Fibroblast of lung (primary cell): ENCODE measurements at regions not wholly inside any gene's neighbourhood (a gene's known extent, or its start where the extent isn't known, plus 50 kb on each side); places are given as distances from the start of the nearest gene placed in this dataset.
A peak's percentile ranks its signal among the peaks of the same experiment; 100 is the strongest.

Source experiments
- DNase-seq, 2 donors: peaks; one replicate each; pipeline versions ENCODE4 v3.0.0 to v3.0.0-alpha.2; 2010; ENCODE audit warnings: low read depth in 2 of 2
- H2AFZ ChIP-seq: 2 replicates; pipeline ENCODE4 v1.5.1; 2012; ENCODE audit warnings: low read length, control low read depth, inconsistent platforms
- H3K27ac ChIP-seq: 2 replicates; pipeline ENCODE4 v1.5.1; 2011; ENCODE audit warnings: low read length, control low read depth; ENCODE audit not compliant: insufficient read depth
- H3K27me3 ChIP-seq: 2 replicates; pipeline ENCODE4 v1.5.1; 2011; ENCODE audit warnings: mild to moderate bottlenecking, low read length; ENCODE audit not compliant: control insufficient read depth, insufficient read depth
- H3K36me3 ChIP-seq: 2 replicates; pipeline ENCODE4 v1.5.1; 2011; ENCODE audit warnings: low read length; ENCODE audit not compliant: control insufficient read depth, insufficient read depth
- H3K4me1 ChIP-seq: 2 replicates; pipeline ENCODE4 v1.5.1; 2011; ENCODE audit warnings: low read length; ENCODE audit not compliant: control insufficient read depth, insufficient read depth; ENCODE audit errors: extremely low read depth
- H3K4me2 ChIP-seq: 2 replicates; pipeline ENCODE4 v1.5.1; 2011; ENCODE audit warnings: low read length, control low read depth; ENCODE audit not compliant: insufficient read depth; ENCODE audit errors: extremely low read depth
- H3K4me3 ChIP-seq, 4 experiments: fragments of 200-600 bp in 1 of 4; sonication (generic) in 1 of 4; replicated peaks in 1 of 4; 2 replicates each; pipeline ENCODE4 v1.5.1; 2011 to 2016; ENCODE audit warnings: low read length in 4 of 4, low read depth in 3 of 4, mild to moderate bottlenecking in 3 of 4, control low read depth in 2 of 4, inconsistent platforms in 1 of 4, mixed read lengths in 1 of 4; ENCODE audit not compliant: insufficient read depth in 1 of 4; ENCODE audit errors: control extremely low read depth in 1 of 4
- H3K79me2 ChIP-seq: 2 replicates; pipeline ENCODE4 v1.5.1; 2012; ENCODE audit warnings: mild to moderate bottlenecking, low read length, inconsistent platforms; ENCODE audit not compliant: control insufficient read depth, insufficient read depth
- H3K9ac ChIP-seq: 2 replicates; pipeline ENCODE4 v1.5.1; 2011; ENCODE audit warnings: mild to moderate bottlenecking, low read length, control low read depth; ENCODE audit not compliant: insufficient read depth
- H3K9me3 ChIP-seq: 2 replicates; pipeline ENCODE4 v1.5.1; 2012; ENCODE audit warnings: low read depth, low read length; ENCODE audit not compliant: control insufficient read depth, insufficient read depth
- H4K20me1 ChIP-seq: 2 replicates; pipeline ENCODE4 v1.5.1; 2011; ENCODE audit warnings: low read length; ENCODE audit not compliant: control insufficient read depth, insufficient read depth; ENCODE audit errors: extremely low read depth
- EZH2 ChIP-seq: IDR thresholded peaks from 2 replicates; pipeline ENCODE4 v1.5.1; 2012; ENCODE audit warnings: low read length, control low read depth, mild to moderate bottlenecking; ENCODE audit errors: missing control alignments
- TF ChIP-seq, protein P1 (sequence below), 2 donors: IDR thresholded peaks in 1 of 2; conservative IDR thresholded peaks in 1 of 2; 1 replicate in 1 of 2; 2 replicates in 1 of 2; pipeline ENCODE4 v1.5.1; 2011 to 2012; ENCODE audit warnings: low read length in 2 of 2, control low read depth in 1 of 2, inconsistent platforms in 1 of 2, low read depth in 1 of 2, mild to moderate bottlenecking in 1 of 2

DNA sequence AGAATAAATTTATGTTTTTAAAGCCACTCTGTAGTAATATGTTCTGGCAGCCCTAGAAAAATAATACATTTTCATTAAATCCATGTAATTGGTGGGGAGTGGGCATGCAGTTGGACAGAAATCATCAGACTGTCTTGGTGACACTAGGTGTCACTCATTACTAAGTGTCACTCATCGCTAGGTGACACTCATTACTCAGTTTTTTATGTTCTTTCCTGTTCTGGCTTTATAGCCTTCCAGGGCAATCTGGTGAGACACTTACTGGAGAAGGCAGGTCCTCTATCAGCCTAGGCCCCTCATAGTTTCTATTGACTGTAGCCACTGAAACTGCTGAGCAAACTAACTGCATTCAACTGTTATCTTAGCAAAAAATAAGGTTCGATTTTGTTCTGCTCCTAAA lies 542.1 kb downstream of the SLITRK1 start:
- H3K4me3 ChIP-seq, result no peak overlapping the region
- H3K27me3 ChIP-seq, result no peaks in the 10 kb centered on the region
- no peaks in the 10 kb centered on the region for H3K79me2 ChIP-seq
- no peaks in the 10 kb centered on the region for H3K4me1 ChIP-seq
- H3K9ac ChIP-seq, result no peak overlapping the region
- no peaks in the 10 kb centered on the region for H3K9me3 ChIP-seq
- no peak for DNase-seq
- no peak for TF ChIP-seq EZH2
- TF ChIP-seq, protein P1, sequence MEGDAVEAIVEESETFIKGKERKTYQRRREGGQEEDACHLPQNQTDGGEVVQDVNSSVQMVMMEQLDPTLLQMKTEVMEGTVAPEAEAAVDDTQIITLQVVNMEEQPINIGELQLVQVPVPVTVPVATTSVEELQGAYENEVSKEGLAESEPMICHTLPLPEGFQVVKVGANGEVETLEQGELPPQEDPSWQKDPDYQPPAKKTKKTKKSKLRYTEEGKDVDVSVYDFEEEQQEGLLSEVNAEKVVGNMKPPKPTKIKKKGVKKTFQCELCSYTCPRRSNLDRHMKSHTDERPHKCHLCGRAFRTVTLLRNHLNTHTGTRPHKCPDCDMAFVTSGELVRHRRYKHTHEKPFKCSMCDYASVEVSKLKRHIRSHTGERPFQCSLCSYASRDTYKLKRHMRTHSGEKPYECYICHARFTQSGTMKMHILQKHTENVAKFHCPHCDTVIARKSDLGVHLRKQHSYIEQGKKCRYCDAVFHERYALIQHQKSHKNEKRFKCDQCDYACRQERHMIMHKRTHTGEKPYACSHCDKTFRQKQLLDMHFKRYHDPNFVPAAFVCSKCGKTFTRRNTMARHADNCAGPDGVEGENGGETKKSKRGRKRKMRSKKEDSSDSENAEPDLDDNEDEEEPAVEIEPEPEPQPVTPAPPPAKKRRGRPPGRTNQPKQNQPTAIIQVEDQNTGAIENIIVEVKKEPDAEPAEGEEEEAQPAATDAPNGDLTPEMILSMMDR (conservative IDR thresholded peaks at IDR 0.05 in 1 of 2, IDR thresholded peaks at IDR 0.05 in 1 of 2; ENCODE audit: low read depth in 1 of 2, low read length in 2 of 2), result no peak
- H2AFZ ChIP-seq, result no peak overlapping the region
- H3K36me3 ChIP-seq, result no peaks in the 10 kb centered on the region
- no peaks in the 10 kb centered on the region for H4K20me1 ChIP-seq
- H3K27ac ChIP-seq, result no peak overlapping the region
- H3K4me2 ChIP-seq, result no peak overlapping the region

DNA sequence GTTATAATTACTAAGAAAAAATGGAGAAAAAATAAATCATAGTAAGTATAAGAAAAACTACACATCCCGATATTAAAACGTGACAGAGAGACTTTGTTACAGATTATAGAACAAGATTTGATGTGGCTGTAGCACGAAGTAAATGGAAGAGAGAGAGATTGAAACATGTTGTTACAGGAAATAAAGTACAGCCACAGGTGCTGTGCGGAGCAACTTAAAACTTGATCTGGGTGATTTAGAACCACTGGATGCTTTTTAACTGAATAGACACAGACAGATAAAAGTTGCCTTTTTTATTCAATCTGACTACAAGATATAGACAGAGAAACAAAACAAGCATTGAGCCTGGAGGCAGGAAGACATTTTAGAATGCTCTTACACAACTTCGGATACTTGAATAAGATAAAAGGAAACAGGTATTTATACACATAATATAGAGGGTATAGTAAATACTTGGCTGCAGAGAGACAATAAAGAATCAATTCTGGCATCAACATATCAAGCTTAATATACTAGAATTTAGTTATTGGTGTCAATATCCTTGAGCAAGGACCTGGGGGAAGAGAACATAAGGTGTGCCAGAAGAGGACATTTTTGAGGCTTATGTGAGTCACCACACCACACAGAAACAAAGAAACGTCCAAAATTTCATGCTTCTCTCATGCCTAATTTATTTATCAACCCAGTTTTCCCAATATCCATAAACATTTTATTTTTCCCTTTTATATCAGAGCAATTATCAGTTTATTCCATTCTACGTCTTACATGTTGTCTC lies 548.5 kb downstream of the SLITRK1 start:
- Histone ChIP-seq H3K27me3 (no peaks in the 10 kb centered on the region), H3K9me3 (no peaks in the 10 kb centered on the region), H3K27ac (no peak overlapping the region), H4K20me1 (no peaks in the 10 kb centered on the region), H2AFZ (no peak overlapping the region), H3K9ac (no peak overlapping the region), H3K79me2 (no peaks in the 10 kb centered on the region), H3K4me3 (no peak overlapping the region), H3K4me1 (no peaks in the 10 kb centered on the region), H3K36me3 (no peaks in the 10 kb centered on the region), H3K4me2 (no peak overlapping the region)
- TF ChIP-seq, protein P1 (conservative IDR thresholded peaks at IDR 0.05 in 1 of 2, IDR thresholded peaks at IDR 0.05 in 1 of 2; ENCODE audit: low read depth in 1 of 2, low read length in 2 of 2), result no peak
- no peak for TF ChIP-seq EZH2
- DNase-seq, result peak in 1 of 2 donors; percentile 13

DNA sequence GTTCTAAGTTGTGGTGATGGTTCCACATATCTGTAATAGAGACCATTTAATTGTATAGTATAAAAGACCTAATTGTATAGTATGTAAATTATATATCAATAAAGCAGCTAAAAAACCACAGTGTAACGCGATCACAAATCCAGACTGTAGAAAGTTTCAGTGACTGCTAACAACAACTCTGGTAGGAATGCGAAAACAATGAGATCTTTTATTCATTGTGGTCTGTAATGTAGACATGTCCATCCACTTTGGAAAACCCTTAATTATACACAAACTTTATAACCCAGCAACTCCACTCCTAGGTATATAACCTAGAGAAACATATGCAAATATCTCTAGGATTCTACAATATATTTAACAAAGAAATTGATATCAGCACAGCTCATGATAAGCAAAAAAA lies 549.5 kb downstream of the SLITRK1 start:
- TF ChIP-seq EZH2, result no peak
- TF ChIP-seq, protein P1 (conservative IDR thresholded peaks at IDR 0.05 in 1 of 2, IDR thresholded peaks at IDR 0.05 in 1 of 2; ENCODE audit: low read depth in 1 of 2, low read length in 2 of 2), result no peak
- H3K4me2 ChIP-seq, result no peak overlapping the region
- no peaks in the 10 kb centered on the region for H3K4me1 ChIP-seq
- no peaks in the 10 kb centered on the region for H4K20me1 ChIP-seq
- H2AFZ ChIP-seq, result no peak overlapping the region
- no peak overlapping the region for H3K9ac ChIP-seq
- H3K4me3 ChIP-seq, result no peak overlapping the region
- DNase-seq, result no peak
- no peaks in the 10 kb centered on the region for H3K9me3 ChIP-seq
- H3K79me2 ChIP-seq, result no peaks in the 10 kb centered on the region
- H3K36me3 ChIP-seq, result no peaks in the 10 kb centered on the region
- H3K27me3 ChIP-seq, result no peaks in the 10 kb centered on the region
- H3K27ac ChIP-seq, result no peak overlapping the region
